H1 (cell line): ENCODE measurements at regions not wholly inside any gene's neighbourhood (a gene's known extent, or its start where the extent isn't known, plus 50 kb on each side); places are given as distances from the start of the nearest gene placed in this dataset.

ENCODE experiments used
- ATF3 ChIP-seq: IDR thresholded peaks from 2 replicates; pipeline ENCODE4 v1.6.1; 2011; ENCODE audit warnings: low read depth, mild to moderate bottlenecking, low read length; ENCODE audit not compliant: insufficient read depth
- CTCF ChIP-seq, 3 experiments: IDR thresholded peaks; 1 replicate in 2 of 3; 2 replicates in 1 of 3; pipeline versions ENCODE4 v1.5.1 to v1.6.1; 2011; ENCODE audit warnings: low read length in 3 of 3, mild to moderate bottlenecking in 3 of 3, inconsistent platforms in 2 of 3, low read depth in 1 of 3, moderate library complexity in 1 of 3; ENCODE audit not compliant: insufficient read depth in 1 of 3; ENCODE audit errors: control extremely low read depth in 1 of 3
- EZH2 ChIP-seq: fragments of 200-600 bp; sonication (generic); IDR thresholded peaks from 2 replicates; pipeline ENCODE4 v1.7.1; 2012; ENCODE audit warnings: low read depth, mild to moderate bottlenecking, moderate library complexity, low read length, inconsistent platforms; ENCODE audit not compliant: severe bottlenecking
- GTF2F1 ChIP-seq: IDR thresholded peaks from 2 replicates; pipeline ENCODE4 v1.6.1; 2012; ENCODE audit warnings: low read depth, low read length, improper control_type of control experiment, borderline replicate concordance
- YY1 ChIP-seq: IDR thresholded peaks from 2 replicates; pipeline ENCODE4 v1.6.1; 2011; ENCODE audit warnings: low read depth, mild to moderate bottlenecking, low read length

GRCh38 chr12:89774645-89775044 is 66.0 kb upstream of the ATP2B1 start:
- TF ChIP-seq CTCF (IDR thresholded peaks at IDR 0.05; ENCODE audit: control extremely low read depth in 1 of 3, insufficient read depth in 1 of 3, low read depth in 1 of 3, low read length in 3 of 3) (no peak), YY1 (no peak), GTF2F1 (no peak), EZH2 (no peak), ATF3 (no peak)
